Breast epithelium (tissue), 4 donors: ENCODE measurements at regions not wholly inside any gene's neighbourhood (a gene's known extent, or its start where the extent isn't known, plus 50 kb on each side); places are given as distances from the start of the nearest gene placed in this dataset.

Source experiments
- DNase-seq, 2 donors: peaks; one replicate each; pipeline ENCODE4 v3.0.0-alpha.2; 2019; ENCODE audit warnings: low spot score in 2 of 2
- H3K27ac ChIP-seq, 2 donors: fragments of 200-600 bp; sonication (generic) in 1 of 2; one replicate each; pipeline ENCODE4 v1.5.1; 2016 to 2019; ENCODE audit warnings: mild to moderate bottlenecking in 1 of 2
- H3K27me3 ChIP-seq, 2 donors: fragments of 200-600 bp; sonication (generic) in 1 of 2; one replicate each; pipeline versions ENCODE4 v1.5.1 to v1.6.0; 2017 to 2019; ENCODE audit warnings: control low read depth in 1 of 2, mild to moderate bottlenecking in 1 of 2
- H3K36me3 ChIP-seq: fragments of 200-600 bp; one replicate; pipeline ENCODE4 v1.5.1; 2019
- H3K4me1 ChIP-seq, 2 donors: fragments of 200-600 bp; sonication (generic); one replicate each; pipeline ENCODE4 v1.5.1; 2016 to 2019; ENCODE audit warnings: control low read depth in 1 of 2
- H3K4me3 ChIP-seq, 3 donors: fragments of 200-600 bp; sonication (generic); 1 replicate in 2 of 3; 2 replicates in 1 of 3; pipeline ENCODE4 v1.5.1; 2016 to 2019; ENCODE audit warnings: mild to moderate bottlenecking in 3 of 3, moderate library complexity in 2 of 3
- H3K9me3 ChIP-seq, 2 donors: fragments of 200-600 bp; sonication (generic) in 1 of 2; one replicate each; pipeline ENCODE4 v1.5.1; 2016 to 2019; ENCODE audit warnings: control low read depth in 1 of 2
- POLR2A ChIP-seq: fragments of 450-650 bp; IDR thresholded peaks from one replicate; pipeline ENCODE4 v1.6.1; 2016; ENCODE audit warnings: antibody characterized with exemption, mild to moderate bottlenecking, moderate library complexity
- POLR2AphosphoS5 ChIP-seq, 3 donors: sonication (generic); formaldehyde crosslinking; IDR thresholded peaks; one replicate each; pipeline ENCODE4 v1.6.1; 2017; ENCODE audit warnings: antibody characterized with exemption in 3 of 3
- intact Hi-C: fragments of 100-400 bp; cut with DNase I; formaldehyde crosslinking; loops from one replicate; pipeline ENCODE4 v1.15.1; 2023; ENCODE audit warnings: low total_unique reads
- TF ChIP-seq, protein P1 (sequence below), 3 donors: fragments of 450-650 bp; IDR thresholded peaks; one replicate each; pipeline ENCODE4 v1.5.1; 2016 to 2017; ENCODE audit warnings: antibody characterized with exemption in 3 of 3, mild to moderate bottlenecking in 3 of 3, moderate library complexity in 3 of 3

DNA sequence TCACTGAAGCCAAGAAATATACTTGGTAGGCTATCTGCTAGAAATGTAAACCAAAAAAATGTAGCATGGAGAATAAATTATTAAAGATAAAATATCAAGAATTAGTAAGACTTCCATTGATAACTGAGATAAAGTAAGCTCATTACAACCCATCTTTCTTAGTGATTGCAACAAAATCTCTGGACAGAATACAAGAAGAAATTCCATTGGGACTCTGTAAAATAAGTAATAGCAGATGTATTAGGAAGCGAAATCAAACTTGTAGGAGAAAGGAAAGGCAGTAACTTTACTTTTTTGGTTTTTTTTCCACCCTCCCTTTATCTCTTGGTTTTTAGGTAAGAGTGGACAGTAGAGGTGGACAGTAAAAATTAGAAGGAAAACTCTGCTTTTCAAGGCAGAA is 605.7 kb downstream of the DACH1 start:
- H3K9me3 ChIP-seq: no peaks in the 10 kb centered on the region
- intact Hi-C loops: loop anchor here (2.0 kb wide), 1 partner anchor 44 kb away; no protein-coding TSS in a partner anchor
- TF ChIP-seq, protein P1, sequence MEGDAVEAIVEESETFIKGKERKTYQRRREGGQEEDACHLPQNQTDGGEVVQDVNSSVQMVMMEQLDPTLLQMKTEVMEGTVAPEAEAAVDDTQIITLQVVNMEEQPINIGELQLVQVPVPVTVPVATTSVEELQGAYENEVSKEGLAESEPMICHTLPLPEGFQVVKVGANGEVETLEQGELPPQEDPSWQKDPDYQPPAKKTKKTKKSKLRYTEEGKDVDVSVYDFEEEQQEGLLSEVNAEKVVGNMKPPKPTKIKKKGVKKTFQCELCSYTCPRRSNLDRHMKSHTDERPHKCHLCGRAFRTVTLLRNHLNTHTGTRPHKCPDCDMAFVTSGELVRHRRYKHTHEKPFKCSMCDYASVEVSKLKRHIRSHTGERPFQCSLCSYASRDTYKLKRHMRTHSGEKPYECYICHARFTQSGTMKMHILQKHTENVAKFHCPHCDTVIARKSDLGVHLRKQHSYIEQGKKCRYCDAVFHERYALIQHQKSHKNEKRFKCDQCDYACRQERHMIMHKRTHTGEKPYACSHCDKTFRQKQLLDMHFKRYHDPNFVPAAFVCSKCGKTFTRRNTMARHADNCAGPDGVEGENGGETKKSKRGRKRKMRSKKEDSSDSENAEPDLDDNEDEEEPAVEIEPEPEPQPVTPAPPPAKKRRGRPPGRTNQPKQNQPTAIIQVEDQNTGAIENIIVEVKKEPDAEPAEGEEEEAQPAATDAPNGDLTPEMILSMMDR (IDR thresholded peaks at IDR 0.05): no peak
- TF ChIP-seq POLR2A (no peak), POLR2AphosphoS5 (IDR thresholded peaks at IDR 0.05) (no peak)
- DNase-seq: no peak
- H3K27me3 ChIP-seq: no peaks in the 10 kb centered on the region
- no peaks in the 10 kb centered on the region for H3K36me3 ChIP-seq
- no peak overlapping the region for H3K27ac ChIP-seq
- no peaks in the 10 kb centered on the region for H3K4me1 ChIP-seq
- H3K4me3 ChIP-seq: no peak overlapping the region

DNA sequence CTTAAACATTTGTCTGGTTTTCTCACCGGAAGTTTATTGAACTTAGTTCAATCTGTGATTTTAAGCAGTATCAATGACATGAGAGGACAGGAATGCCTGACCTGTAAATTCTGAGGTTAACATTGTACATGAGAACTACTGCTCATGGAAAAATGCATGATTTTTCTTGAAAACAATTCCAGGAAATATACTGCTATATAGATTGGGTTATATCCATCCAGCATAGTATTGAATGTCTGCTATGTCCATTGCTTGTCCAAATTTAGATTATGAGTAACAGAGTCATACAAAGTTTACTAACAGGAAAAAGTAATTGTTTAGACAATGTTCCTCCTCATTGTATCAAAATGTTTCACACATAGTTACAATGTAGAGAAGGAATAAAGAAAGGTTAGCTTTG is 606.8 kb downstream of the DACH1 start:
- no peaks in the 10 kb centered on the region for H3K9me3 ChIP-seq
- TF ChIP-seq, protein P1 (IDR thresholded peaks at IDR 0.05): no peak
- no peak for TF ChIP-seq POLR2AphosphoS5 (IDR thresholded peaks at IDR 0.05)
- no peak for TF ChIP-seq POLR2A
- H3K36me3 ChIP-seq: no peaks in the 10 kb centered on the region
- no peak for DNase-seq
- no peaks in the 10 kb centered on the region for H3K27me3 ChIP-seq
- intact Hi-C loops: loop anchor here (2.0 kb wide), 1 partner anchor 43 kb away; no protein-coding TSS in a partner anchor
- H3K4me1 ChIP-seq: no peaks in the 10 kb centered on the region
- H3K4me3 ChIP-seq: no peak overlapping the region
- H3K27ac ChIP-seq: no peak overlapping the region

DNA sequence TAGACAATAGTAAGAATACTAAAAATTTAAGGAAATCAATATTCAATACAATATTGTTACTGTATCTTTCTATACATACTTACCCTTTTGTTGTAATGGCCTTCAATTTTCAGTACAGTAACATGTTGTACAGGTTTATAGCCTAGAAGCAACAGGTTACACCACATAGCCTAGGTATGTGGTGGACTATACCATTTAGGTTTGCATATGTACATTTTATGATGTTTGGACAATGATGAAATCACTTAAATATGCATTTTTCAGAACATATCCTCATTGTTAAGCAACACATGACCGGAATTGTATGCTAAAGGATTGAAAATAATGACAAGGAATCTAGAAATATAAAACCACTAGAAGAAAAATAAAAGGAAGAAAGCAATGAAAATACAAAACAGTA is 611.4 kb downstream of the DACH1 start:
- H3K27me3 ChIP-seq: no peaks in the 10 kb centered on the region
- intact Hi-C loops: no loop called here

DNA sequence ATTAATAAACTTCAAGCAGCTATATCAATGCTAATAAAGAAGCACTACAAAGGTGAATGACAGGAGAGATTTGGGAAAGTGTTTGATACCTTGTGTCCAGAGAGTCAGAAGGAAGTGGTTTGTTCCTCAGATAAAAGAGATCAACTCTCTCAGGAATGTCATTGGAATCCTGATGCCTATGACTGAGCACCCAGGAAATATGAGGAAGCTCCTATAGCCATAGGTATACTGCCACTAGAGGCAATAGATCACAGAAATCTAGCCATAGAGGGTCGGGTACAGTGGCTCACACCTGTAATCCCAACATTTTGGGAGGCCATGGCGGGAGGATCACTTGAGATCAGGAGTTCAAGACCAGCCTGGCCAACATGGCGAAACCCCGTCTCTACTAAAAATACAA is 612.6 kb downstream of the DACH1 start:
- DNase-seq: no peak
- no peaks in the 10 kb centered on the region for H3K27me3 ChIP-seq

More for the DNA sequence above, 611.4 kb downstream of the DACH1 start:
- no peaks in the 10 kb centered on the region for H3K9me3 ChIP-seq
- DNase-seq: no peak
- TF ChIP-seq POLR2A (no peak), POLR2AphosphoS5 (IDR thresholded peaks at IDR 0.05) (no peak)
- TF ChIP-seq, protein P1 (IDR thresholded peaks at IDR 0.05): no peak
- H3K36me3 ChIP-seq: no peaks in the 10 kb centered on the region
- no peak overlapping the region for H3K27ac ChIP-seq
- peaks cover 0 to 5% of the 10 kb centered on the region in 2 donors for H3K4me1 ChIP-seq
- no peak overlapping the region for H3K4me3 ChIP-seq

DNA sequence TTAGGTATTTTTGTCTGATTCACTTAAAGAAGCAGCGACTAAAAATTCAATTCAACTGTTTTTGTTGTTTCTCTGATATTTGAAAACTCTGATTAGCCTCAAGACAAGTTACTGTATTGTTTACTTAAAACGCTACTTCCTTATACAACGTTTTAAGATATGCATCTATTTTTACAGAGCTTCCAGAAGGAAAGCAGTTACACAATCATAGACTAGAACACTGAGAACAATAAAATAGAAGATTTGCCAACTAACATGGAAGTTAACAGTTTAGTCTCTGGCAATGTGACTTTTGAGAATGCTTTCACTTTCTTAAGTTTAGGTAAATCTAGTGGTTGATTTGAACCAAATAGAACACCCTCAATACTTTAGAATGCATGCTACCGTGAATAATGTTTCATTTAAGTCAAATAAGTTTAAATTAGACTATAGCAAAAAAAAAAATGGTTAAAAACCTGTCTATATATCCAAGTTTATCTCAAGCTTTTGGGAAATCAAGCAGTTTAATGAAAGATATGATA is 614.8 kb downstream of the DACH1 start:
- DNase-seq: no peak
- Histone ChIP-seq H3K4me3 (no peak overlapping the region), H3K36me3 (no peaks in the 10 kb centered on the region), H3K4me1 (peaks cover 0 to 5% of the 10 kb centered on the region in 2 donors), H3K9me3 (no peaks in the 10 kb centered on the region), H3K27me3 (no peaks in the 10 kb centered on the region), H3K27ac (no peak overlapping the region)
- TF ChIP-seq, protein P1 (IDR thresholded peaks at IDR 0.05): no peak
- no peak for TF ChIP-seq POLR2A
- no peak for TF ChIP-seq POLR2AphosphoS5 (IDR thresholded peaks at IDR 0.05)
- intact Hi-C loops: no loop called here

More for the DNA sequence above, 612.6 kb downstream of the DACH1 start:
- peaks cover 0 to 5% of the 10 kb centered on the region in 2 donors for H3K4me1 ChIP-seq
- H3K36me3 ChIP-seq: no peaks in the 10 kb centered on the region
- no peaks in the 10 kb centered on the region for H3K9me3 ChIP-seq
- TF ChIP-seq POLR2A (no peak), POLR2AphosphoS5 (IDR thresholded peaks at IDR 0.05) (no peak)
- TF ChIP-seq, protein P1 (IDR thresholded peaks at IDR 0.05): no peak
- intact Hi-C loops: no loop called here
- H3K27ac ChIP-seq: no peak overlapping the region
- no peak overlapping the region for H3K4me3 ChIP-seq
